Bone marrow (tissue), 2 donors: ENCODE measurements at regions not wholly inside any gene's neighbourhood (a gene's known extent, or its start where the extent isn't known, plus 50 kb on each side); places are given as distances from the start of the nearest gene placed in this dataset.
A peak's percentile ranks its signal among the peaks of the same experiment; 100 is the strongest.

ENCODE experiments used
- DNase-seq, 2 donors: peaks; one replicate each; lab custom pipeline; 2025; lab: John Stamatoyannopoulos, UW

DNA sequence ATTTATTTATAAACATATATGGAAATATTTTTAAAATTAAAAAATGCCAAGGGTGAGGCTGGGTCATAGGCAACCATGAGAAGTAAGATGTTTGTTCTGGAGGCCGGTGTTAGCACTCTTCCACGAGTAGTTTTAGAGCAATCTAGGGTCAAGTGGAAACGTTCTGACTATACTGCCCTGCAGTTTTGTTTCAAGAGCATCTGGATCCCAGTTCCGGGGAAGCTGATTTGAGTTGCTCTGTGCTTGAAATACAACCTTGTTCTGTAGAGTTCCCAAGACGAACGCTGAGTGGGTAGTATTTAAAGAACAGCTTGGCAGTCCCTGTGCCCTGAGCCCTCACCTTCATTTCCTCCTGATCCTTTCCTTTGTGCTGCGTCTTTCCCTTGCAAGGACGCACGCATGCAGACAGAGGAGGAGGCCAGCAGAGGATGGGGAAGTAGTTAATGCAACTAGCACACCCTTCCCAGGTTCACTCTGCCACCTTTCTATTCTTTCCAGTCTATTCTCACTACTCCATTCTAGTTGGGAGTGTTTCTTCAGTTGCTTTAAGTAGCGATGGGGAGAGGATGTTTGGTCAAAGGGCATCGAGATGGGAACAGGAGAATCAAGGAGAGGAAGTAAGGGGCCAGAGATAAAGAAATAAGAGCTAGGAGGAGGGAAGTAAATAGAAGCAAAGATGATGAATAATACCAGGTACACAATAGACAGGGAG lies 68.3 kb upstream of the ZSWIM6 start:
- DNase-seq: peak in 1 of 2 donors; percentile 22

DNA sequence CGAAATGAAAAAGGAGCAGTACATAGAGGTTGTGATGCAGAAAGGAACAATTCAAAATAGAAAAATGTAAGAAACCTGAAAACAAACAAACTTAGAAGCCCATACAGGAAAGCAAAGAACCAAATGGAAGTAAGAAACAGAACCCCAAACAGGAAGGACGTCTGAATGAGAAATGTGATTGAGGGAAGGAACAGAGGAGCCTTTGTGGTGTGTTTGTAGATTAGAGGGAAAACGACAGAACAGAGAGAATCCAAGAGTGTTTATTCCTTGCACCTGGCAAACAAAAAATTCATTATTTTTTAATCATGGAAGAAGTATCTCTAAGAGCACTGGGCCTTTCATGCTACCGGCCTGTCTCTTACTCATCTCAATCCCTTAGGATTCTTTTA lies 67.8 kb upstream of the ZSWIM6 start:
- no peak for DNase-seq

DNA sequence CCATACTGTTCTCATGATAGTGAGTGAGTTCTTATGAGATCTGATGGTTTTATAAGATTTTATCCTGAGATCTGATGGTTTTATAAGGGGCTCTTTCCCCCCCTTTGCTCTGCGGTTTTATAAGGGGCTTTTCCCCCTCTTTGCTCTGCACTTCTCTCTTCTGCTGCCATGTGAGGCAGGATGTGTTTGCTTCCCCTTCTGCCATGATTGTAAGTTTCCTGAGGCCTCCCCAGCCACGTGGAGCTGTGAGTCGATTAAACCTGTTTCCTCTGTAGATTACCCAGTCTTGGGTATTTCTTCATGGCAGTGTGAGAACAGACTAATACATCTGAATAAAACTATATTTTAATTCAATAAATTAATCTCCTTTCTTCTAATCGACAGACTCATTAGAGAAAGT lies 64.9 kb upstream of the ZSWIM6 start:
- DNase-seq: no peak

DNA sequence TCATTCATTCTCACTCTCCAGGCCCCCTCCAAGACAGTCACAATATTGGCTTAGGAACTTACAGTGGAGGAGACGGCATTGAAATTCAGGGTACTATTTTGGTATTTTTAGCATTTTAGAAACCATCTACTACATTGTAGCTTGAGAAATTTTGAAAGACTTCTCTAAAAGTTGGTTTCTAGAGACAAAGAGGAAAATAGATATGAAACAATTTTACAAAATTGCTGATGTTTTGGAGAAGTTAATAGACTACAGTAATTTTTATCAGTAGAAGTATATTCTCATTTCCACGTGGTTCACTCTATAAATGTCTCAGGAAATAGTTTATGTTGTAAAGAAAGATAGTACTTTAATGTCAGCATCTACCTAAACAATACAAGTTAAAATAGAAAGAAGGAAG lies 63.2 kb upstream of the ZSWIM6 start:
- no peak for DNase-seq

GRCh38 chr5:61270510-61271165 lies 61.4 kb upstream of the ZSWIM6 start:
- DNase-seq: no peak

DNA sequence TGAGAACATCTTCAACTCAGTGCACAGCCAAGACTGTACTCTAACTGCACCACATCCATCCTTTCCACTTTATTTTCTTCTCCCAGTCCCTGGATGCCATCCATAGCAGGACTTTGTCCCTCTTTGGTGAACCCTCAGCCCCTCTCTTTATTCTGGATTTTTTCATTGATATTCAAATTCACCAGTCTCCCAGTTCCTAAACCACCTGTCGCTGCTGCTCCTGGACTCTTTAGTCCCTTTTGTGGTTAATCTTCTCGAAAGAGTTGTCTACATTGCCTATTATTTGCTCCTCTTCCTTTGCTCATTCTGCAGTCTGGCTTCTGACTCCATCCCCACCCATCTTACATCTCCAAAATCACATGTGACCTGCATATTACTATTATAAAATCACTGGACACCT lies 59.4 kb upstream of the ZSWIM6 start:
- DNase-seq: no peak

DNA sequence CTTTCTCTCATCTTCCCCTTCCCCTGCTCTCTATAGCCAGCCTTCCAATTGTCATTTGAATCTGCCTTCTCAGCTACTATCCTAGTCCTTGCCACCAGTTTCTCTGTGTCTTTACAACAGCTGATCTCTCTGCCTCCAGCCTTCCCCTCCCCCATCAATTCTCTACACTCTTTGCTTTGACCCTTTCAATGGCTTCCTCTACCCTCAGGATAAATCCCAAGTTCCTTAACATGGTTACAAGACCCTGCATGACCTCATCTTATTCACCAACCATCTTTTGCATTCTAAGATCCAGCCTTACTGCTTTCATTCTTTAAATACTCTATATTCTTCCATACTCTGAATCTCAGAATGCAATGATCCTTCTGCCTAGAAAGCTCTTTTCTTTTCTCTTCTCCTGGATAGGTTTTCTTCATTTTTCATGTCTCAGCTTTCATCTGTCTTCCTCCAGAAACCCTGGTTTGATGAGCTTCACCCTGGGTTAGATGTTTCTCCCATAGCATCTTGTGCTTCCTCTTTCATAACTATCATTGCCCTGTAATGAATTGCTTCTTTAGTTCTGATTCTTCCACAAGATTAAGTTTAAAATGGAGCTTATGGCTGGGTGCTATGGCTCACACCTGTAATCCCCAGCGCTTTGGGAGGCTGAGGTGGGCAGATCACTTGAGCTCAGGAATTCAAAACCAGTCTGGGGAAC lies 58.6 kb upstream of the ZSWIM6 start:
- DNase-seq: peak in 1 of 2 donors; percentile 15

- DNase-seq: no peak
These were observed 57.5 kb upstream of the ZSWIM6 start for GRCh38 chr5:61274511-61274911.

GRCh38 chr5:61275841-61276240 lies 56.2 kb upstream of the ZSWIM6 start:
- DNase-seq: peak; percentile 40 to 96

DNA sequence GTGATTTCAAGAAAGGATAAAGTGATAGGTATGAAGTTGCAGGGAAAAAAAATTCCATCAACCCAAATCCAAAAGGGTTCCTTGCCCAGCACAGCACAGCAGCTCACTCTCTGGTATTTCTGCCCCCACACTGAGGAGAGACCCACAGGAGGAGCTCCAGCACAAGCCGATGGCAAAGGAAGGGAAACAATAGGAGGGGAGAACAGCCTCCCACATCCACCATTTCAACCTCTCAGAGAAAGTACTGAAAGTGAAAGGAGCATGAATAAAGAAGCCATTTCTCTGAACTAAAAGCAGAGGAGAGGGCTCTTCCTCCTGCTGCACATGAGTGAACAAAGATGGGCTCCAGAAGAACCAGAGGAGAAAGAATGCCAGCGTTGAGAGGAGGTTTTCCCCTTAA lies 54.9 kb upstream of the ZSWIM6 start:
- peak in 1 of 2 donors; percentile 63 for DNase-seq

DNA sequence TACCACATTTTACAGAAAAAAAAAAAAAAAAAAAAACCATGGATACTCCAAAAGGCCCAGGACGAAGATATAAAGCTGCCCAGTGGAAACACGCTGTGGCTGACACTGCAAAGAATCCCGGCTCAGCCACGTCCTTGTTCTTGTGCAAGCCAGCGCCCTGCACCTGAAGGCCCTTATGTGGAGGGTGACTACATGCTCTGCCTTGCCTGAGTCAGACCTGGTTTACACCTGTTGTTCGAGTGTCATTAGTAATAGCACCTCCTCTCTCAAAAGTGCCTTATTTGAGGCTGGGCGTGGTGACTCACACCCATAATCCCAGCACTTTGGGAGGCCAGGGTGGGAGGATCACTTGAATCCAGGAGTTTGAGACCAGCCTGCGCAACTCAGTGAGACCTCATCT lies 54.3 kb upstream of the ZSWIM6 start:
- no peak for DNase-seq

- DNase-seq: no peak
These were observed 52.3 kb upstream of the ZSWIM6 start for GRCh38 chr5:61279725-61280124.

DNA sequence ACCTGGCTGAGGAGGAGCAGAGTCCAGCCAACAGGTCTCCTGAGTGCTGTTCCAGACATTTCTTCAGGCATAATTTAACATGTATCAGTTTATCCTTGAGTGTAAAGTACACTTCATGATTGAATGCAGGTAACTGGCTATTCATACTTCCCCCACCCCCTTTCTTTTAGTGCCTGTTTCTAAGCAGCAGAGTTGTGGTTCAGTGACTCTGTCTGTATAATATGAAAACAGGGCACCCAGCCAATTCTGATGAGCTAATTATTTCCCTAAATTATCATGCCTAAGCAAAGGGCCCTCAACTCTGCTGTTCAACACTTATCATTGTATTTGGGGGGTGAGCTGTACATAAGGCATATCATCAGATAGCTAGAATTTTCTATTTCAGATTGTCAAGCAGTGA lies 51.9 kb upstream of the ZSWIM6 start:
- DNase-seq: peak in 1 of 2 donors; percentile 86

DNA sequence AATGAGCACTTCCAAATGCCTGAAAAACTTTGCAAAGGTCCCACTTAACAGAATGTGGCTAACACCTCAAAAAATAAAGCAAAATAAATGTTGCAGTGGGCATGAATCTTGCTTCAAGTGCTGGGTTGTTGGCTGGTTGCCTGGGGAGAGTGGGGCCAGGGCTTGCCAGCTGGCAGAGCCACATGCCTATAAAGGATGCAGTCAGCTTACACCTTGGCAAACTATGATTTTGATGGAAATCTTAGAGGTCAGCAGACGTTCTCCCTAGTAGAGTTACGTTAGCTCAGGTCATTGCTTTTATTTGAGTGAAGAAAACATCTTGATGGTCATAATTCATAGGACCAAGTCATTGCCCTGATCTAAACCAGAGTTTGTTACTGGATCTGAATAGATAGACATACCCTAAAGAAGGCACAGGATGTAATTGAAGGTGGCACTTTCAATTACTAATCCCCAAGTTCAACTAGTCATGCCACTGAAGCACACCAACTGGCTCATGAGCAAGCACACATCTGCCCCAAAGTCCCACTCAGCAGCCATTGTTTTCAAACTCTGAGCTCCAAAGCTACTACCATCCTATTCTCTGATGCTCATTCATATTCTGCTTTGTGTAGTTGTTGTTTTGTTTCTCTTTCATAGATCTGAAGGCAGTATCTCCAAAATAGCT lies 51.2 kb upstream of the ZSWIM6 start:
- DNase-seq: peak in 1 of 2 donors; percentile 22

- no peak for DNase-seq
These were observed 50.4 kb upstream of the ZSWIM6 start for GRCh38 chr5:61281686-61282085.
